ENCODE measurements at regions not wholly inside any gene's neighbourhood (a gene's known extent, or its start where the extent isn't known, plus 50 kb on each side); places are given as distances from the start of the nearest gene placed in this dataset.
A peak's percentile ranks its signal among the peaks of the same experiment; 100 is the strongest.
"Not testable (repeated sequence)": the region's sequence is repeated elsewhere in the genome, so short reads cannot be mapped to it uniquely, and the experiment has no call there.

DNA sequence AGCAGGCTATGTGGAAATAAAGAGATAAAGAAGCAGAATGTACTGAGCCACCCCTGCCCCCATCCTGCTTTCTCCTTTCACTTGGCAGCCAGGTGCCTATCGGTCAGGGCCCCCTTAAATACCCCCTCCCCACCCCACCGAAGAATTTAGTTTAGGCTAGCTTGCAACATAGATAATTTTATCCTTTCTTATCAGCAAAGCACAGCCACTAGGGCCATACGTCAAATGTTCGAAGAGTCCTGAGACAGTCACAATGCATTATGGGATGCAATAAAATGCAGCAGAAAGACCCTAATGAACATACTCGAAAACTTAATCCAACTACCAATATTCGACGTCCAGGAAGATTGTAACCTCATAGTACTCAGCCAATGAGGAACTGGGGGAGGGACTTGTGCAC lies 71.4 kb downstream of the ZNF195 start:
- in situ Hi-C loops (cut with HindIII; ENCODE audit: low pct_unique_long_range_greater_than_20kb, low sequenced_read_pairs); DNase-seq (ENCODE audit: low read depth): not testable (repeated sequence)

DNA sequence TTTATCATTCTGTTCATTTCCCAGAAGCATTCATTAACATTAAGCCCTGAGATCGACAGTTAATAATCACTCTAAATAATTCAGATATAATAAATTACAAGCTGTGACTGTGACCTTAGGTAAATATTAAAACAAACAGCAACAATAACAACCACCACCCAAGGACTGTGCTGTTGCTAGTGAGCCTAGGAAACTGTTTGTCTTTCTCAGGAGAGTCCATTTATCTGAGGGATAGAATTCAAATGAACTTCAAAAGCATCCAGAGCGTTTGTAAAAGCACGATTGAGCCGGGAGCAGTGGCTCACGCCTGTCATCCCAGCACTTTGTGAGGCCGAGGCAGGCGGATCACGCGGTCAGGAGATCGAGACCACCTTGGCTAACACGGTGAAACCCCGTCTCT lies 68.8 kb upstream of the MRGPRE start:
- in situ Hi-C loops (cut with HindIII; ENCODE audit: low pct_unique_long_range_greater_than_20kb, low sequenced_read_pairs); DNase-seq (ENCODE audit: low read depth): not testable (repeated sequence)

DNA sequence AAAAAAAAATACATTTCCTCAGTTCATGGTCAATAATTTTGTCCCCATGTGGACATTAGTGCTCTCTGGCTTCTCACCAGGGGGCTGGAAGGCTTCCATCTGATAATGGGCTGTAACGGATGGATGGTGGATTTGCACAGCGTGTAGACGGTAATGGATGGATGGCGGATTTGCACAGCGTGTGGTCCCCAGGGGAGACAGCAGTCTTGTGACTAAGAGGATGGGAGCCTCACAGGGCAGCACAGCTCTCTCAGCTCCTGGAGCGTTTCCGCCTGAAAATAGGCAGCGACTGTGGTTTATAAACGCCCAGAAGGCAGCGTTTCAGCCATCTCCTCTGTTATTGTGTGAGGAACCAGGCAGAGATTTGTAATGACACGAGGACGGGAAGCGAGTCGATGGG lies 68.4 kb upstream of the MRGPRE start:
- in situ Hi-C loops (cut with HindIII; ENCODE audit: low pct_unique_long_range_greater_than_20kb, low sequenced_read_pairs): not testable (repeated sequence)

DNA sequence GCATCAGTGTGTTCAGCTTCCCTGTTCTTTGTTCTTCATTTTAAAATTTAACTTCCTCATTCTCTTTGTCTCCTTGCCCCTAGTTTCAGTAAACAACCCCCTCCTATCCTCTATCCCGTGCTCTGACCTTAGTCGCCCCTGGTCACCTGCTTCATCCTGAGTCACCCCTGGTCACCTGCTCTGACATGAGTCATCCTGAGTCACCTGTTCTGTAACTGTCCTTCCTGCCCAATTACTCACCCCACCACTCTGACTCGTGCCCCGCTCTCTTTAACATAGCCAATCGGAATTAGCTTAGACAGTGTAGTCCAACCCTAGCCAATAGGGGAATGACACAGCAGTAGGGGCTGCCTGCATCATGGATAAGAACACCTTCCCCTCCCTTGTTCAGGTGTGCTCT lies 65.6 kb upstream of the MRGPRE start:
- peak; percentile 33 for DNase-seq (ENCODE audit: low read depth)
- in situ Hi-C loops (cut with HindIII; ENCODE audit: low pct_unique_long_range_greater_than_20kb, low sequenced_read_pairs): not testable (repeated sequence)

More for the DNA sequence above, 68.4 kb upstream of the MRGPRE start:
- DNase-seq (ENCODE audit: low read depth): not testable (repeated sequence)

DNA sequence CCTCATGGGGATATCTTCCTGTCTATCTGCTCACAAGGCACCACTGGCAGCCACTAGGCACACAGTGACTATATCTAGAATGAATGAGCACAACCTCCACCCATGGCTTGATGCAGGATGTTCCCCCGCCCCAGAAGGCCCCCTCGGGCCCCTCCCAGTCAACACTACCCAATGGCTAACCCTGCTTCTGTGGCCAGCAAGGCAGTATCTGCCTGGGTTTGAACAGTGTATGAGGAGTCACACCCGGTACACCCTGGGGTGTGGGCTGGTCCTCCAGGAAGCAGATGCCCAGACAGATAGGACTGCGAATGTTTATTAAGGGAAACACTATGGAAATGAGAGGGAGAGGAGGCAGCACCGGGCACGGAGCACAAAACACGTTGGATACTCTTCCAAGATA lies 58.3 kb upstream of the MRGPRE start:
- DNase-seq (ENCODE audit: low read depth); in situ Hi-C loops (cut with HindIII; ENCODE audit: low pct_unique_long_range_greater_than_20kb, low sequenced_read_pairs): not testable (repeated sequence)

DNA sequence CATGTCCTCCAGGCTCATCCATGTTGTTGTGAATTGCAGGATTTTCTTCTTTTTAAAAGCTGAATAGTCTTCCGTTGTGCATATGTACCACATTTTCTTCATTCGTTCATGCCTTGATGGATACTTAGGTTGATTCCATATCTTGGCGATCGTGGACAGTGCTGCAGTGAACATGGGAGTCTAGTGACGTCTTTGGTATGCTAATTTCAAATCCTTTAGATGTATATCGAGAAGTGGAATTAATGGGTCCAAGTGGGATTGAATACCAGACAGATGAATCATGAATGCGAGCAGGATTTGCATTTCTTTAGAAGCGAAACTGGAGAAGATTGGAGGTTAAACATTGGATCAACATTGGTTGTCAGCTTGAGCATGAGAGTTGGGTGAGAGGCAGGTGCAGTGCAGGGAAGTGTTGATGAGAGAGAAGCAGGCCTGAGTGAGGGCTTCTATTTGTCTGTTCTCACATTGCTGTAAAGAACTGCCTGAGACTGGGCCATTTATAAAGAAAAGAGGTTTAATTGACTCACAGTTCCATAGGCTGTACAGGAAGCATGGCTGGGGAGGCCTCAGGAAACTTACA lies 55.2 kb upstream of the MRGPRE start:
- in situ Hi-C loops (cut with HindIII; ENCODE audit: low pct_unique_long_range_greater_than_20kb, low sequenced_read_pairs); DNase-seq (ENCODE audit: low read depth): not testable (repeated sequence)

DNA sequence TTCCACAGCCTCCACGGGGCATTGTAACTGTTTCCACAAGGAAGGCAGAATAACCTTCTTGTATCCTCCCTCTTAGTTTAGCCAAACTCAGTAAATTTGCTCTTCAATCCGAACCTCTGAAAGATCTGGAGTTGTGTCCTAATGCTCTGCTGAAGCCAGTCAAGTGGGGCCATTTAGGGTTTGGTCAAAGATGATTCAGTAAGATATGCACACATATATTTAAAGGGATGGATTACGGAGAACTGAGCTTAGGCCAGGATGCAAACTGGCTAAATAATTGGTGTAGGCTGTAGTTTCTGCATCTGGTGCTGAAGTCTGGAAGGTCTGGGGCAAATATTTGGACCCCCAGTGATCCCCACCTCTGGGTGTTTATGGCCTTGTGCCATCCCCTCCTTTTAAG lies 53.0 kb upstream of the MRGPRE start:
- DNase-seq (ENCODE audit: low read depth); in situ Hi-C loops (cut with HindIII; ENCODE audit: low pct_unique_long_range_greater_than_20kb, low sequenced_read_pairs): not testable (repeated sequence)

DNA sequence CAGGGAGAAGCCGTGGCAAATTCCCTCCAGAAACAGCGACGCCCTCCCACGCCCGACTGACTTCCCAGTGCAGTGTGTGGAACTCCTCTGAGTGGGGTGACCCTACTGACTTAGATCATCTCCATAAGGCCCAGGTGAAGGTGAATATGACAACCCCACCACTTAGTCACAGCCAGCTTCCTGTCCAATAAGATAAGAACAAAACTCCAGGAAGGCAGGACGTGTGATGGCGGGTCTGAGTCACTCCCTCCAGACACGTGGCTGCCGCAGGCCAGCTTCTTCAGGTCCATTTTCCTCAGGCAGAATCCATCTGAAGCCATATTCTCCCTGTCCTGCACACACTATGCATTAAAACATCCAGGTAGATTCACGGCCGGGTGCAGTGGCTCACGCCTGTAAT lies 52.0 kb upstream of the MRGPRE start:
- DNase-seq (ENCODE audit: low read depth); in situ Hi-C loops (cut with HindIII; ENCODE audit: low pct_unique_long_range_greater_than_20kb, low sequenced_read_pairs): not testable (repeated sequence)

DNA sequence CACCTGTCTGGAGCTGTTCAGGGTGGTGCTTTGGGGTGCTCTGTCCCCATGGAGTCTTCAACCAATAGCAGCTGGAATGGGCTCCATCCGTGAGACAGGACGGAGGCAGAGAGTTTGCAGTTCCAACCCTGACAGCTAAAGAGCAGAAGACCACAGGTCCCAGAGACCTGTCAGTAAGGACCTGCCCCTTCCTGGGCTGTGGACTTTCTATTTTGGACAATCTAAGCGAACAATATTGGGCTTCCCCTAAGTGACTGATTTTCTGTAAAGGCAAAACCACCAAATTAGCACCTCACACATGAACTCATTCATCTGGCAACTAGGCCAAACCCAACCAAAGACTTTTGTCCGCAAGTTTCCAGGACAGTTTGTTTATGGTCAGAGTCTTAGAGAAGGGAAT lies 50.5 kb upstream of the MRGPRE start:
- not testable (repeated sequence) for DNase-seq (ENCODE audit: low read depth)

More for the DNA sequence above, 50.5 kb upstream of the MRGPRE start:
- in situ Hi-C loops (cut with HindIII; ENCODE audit: low pct_unique_long_range_greater_than_20kb, low sequenced_read_pairs): not testable (repeated sequence)

Data from Caki2 (cell line).